ENCODE measurements at regions not wholly inside any gene's neighbourhood (a gene's known extent, or its start where the extent isn't known, plus 50 kb on each side); places are given as distances from the start of the nearest gene placed in this dataset.

GRCh38 chr5:12759377-12759776 is 855.1 kb upstream of the CTNND2 start:
- H3K27me3 Mint-ChIP-seq (ENCODE audit: insufficient read depth) = no peaks in the 10 kb centered on the region
- no peaks in the 10 kb centered on the region for H3K36me3 Mint-ChIP-seq (ENCODE audit: low read depth)
- no peak overlapping the region for H3K4me3 Mint-ChIP-seq
- no peak for TF ChIP-seq CTCF (IDR thresholded peaks at IDR 0.05)
- no peak overlapping the region for H3K27ac Mint-ChIP-seq
- no peak for DNase-seq
- H3K4me1 Mint-ChIP-seq (ENCODE audit: low read depth) = no peaks in the 10 kb centered on the region
- H3K9me3 Mint-ChIP-seq = peaks cover 17% of the 10 kb centered on the region

- no peak overlapping the region for H3K27ac Mint-ChIP-seq
- H3K4me3 Mint-ChIP-seq = no peak overlapping the region
- no peak for DNase-seq
- TF ChIP-seq CTCF (IDR thresholded peaks at IDR 0.05) = no peak
- H3K4me1 Mint-ChIP-seq (ENCODE audit: low read depth) = no peaks in the 10 kb centered on the region
- no peaks in the 10 kb centered on the region for H3K36me3 Mint-ChIP-seq (ENCODE audit: low read depth)
- peaks cover 21% of the 10 kb centered on the region for H3K9me3 Mint-ChIP-seq
- no peaks in the 10 kb centered on the region for H3K27me3 Mint-ChIP-seq (ENCODE audit: insufficient read depth)
These were observed 852.8 kb upstream of the CTNND2 start for GRCh38 chr5:12757035-12757434.

GRCh38 chr5:12745537-12745936 is 841.3 kb upstream of the CTNND2 start:
- H3K27ac Mint-ChIP-seq = no peak overlapping the region
- peaks cover 12% of the 10 kb centered on the region for H3K9me3 Mint-ChIP-seq
- TF ChIP-seq CTCF (IDR thresholded peaks at IDR 0.05) = no peak
- DNase-seq = no peak
- no peaks in the 10 kb centered on the region for H3K4me1 Mint-ChIP-seq (ENCODE audit: low read depth)
- no peak overlapping the region for H3K4me3 Mint-ChIP-seq
- H3K27me3 Mint-ChIP-seq (ENCODE audit: insufficient read depth) = no peaks in the 10 kb centered on the region
- H3K36me3 Mint-ChIP-seq (ENCODE audit: low read depth) = no peaks in the 10 kb centered on the region

GRCh38 chr5:12743582-12743981 is 839.3 kb upstream of the CTNND2 start:
- no peaks in the 10 kb centered on the region for H3K27me3 Mint-ChIP-seq (ENCODE audit: insufficient read depth)
- no peak overlapping the region for H3K4me3 Mint-ChIP-seq
- DNase-seq = no peak
- H3K4me1 Mint-ChIP-seq (ENCODE audit: low read depth) = no peaks in the 10 kb centered on the region
- H3K36me3 Mint-ChIP-seq (ENCODE audit: low read depth) = no peaks in the 10 kb centered on the region
- no peak for TF ChIP-seq CTCF (IDR thresholded peaks at IDR 0.05)
- H3K9me3 Mint-ChIP-seq = peaks cover 7% of the 10 kb centered on the region
- H3K27ac Mint-ChIP-seq = no peak overlapping the region

GRCh38 chr5:12730354-12730753 is 826.1 kb upstream of the CTNND2 start:
- no peaks in the 10 kb centered on the region for H3K36me3 Mint-ChIP-seq (ENCODE audit: low read depth)
- no peak for TF ChIP-seq CTCF (IDR thresholded peaks at IDR 0.05)
- no peak for DNase-seq
- H3K9me3 Mint-ChIP-seq = peaks cover 68% of the 10 kb centered on the region
- no peaks in the 10 kb centered on the region; the same call in 1 of the 2 replicates for H3K27me3 Mint-ChIP-seq (ENCODE audit: insufficient read depth)
- no peak overlapping the region for H3K27ac Mint-ChIP-seq
- no peak overlapping the region for H3K4me3 Mint-ChIP-seq
- no peaks in the 10 kb centered on the region for H3K4me1 Mint-ChIP-seq (ENCODE audit: low read depth)

GRCh38 chr5:12716664-12717063 is 812.4 kb upstream of the CTNND2 start:
- no peaks in the 10 kb centered on the region for H3K4me1 Mint-ChIP-seq (ENCODE audit: low read depth)
- no peak for TF ChIP-seq CTCF (IDR thresholded peaks at IDR 0.05)
- H3K9me3 Mint-ChIP-seq = peaks cover 12% of the 10 kb centered on the region; the same call in 1 of the 2 replicates
- no peak for DNase-seq
- H3K27me3 Mint-ChIP-seq (ENCODE audit: insufficient read depth) = no peaks in the 10 kb centered on the region; the same call in 1 of the 2 replicates
- H3K36me3 Mint-ChIP-seq (ENCODE audit: low read depth) = no peaks in the 10 kb centered on the region
- H3K4me3 Mint-ChIP-seq = no peak overlapping the region
- no peak overlapping the region for H3K27ac Mint-ChIP-seq
